ENCODE measurements at regions not wholly inside any gene's neighbourhood (a gene's known extent, or its start where the extent isn't known, plus 50 kb on each side); places are given as distances from the start of the nearest gene placed in this dataset.

DNA sequence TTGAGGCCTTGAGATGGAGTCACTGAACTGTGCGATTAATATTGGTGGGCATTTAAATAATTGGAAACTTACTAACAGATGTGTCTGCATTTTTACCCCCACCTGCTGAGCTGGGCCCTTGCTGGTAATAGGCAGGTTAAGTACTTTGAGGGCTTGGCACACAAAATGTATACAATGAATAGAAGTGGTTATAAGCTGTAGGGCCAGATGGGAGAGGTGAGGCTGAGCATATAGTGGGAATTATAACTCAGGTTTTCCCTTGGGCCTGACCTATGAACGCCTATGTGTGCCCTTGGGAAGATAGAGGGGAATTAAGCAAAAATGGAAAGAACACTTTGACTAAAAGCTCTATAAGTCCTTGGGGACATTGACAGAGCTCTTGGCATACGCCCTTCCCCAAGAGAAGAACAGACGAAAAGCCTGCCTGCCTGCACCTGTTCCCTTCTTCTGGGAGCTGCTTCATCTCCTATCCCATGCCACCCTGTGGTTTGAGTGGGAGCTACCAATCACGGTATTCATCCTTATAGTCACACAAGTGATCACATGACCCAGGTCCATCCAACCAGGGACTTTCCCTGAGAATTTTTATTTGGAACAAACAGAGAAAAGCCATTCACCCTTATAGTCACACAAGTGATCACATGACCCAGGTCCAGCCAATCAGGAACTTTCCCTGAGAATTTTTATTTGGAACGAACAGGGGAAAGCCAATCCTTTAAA, 260.7 kb upstream of the CSF3R start:
- no peak for DNase-seq (ENCODE audit: low spot score)

GRCh38 chr1:36741066-36741465, 258.4 kb upstream of the CSF3R start:
- no peak for FAIRE-seq

More for the DNA sequence above, 260.7 kb upstream of the CSF3R start:
- no peak for FAIRE-seq

DNA sequence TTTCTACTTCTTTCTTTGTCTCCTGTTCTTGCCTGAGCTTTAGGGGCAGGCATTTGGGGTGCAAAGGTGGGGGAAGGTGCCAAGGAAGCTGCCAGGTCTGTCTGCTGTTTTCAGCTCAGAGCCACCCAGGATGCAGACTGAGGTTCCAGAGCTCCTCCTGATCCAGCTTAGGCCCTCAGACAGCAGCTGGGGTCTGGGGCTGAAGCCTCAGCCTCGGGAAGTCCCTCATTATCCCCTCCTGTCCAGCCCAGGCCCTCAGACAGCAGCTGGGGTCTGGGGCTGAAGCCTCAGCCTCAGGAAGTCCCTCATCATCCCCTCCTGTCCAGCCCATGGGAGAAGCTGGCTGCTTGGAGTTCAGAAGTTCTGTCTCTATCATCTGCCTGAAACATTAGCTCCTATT, 257.7 kb upstream of the CSF3R start:
- no peak for FAIRE-seq
- DNase-seq (ENCODE audit: low spot score) = no peak

More at GRCh38 chr1:36741066-36741465, 258.4 kb upstream of the CSF3R start:
- no peak for DNase-seq (ENCODE audit: low spot score)

- DNase-seq (ENCODE audit: low spot score) (no peak), FAIRE-seq (no peak)
Observed at GRCh38 chr1:36739703-36740289, 257.1 kb upstream of the CSF3R start.

GRCh38 chr1:36738245-36738644, 255.5 kb upstream of the CSF3R start:
- FAIRE-seq = no peak
- DNase-seq (ENCODE audit: low spot score) = no peak

DNA sequence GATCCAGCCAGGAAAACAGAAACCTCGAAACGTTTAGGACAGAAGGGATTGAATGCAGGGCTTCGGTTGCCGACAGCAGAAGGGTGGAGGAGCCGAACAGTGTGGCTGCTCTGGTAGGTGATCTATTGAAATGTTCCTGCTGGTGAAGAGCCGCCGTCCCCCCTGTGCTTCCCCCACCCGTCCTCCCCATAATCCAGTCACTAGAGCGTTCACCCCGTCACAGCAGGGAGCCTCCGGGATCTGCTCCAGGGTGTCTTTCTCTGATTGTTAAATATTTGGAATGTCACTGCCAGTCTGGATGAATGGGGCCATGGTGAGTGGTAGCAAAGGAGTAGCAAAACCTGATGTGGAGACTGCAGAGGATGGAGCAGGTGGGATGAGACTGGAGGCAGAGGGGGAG, 255.1 kb upstream of the CSF3R start:
- no peak for FAIRE-seq
- DNase-seq (ENCODE audit: low spot score) = no peak

GRCh38 chr1:36737038-36737555, 254.4 kb upstream of the CSF3R start:
- DNase-seq (ENCODE audit: low spot score) (no peak), FAIRE-seq (no peak)

GRCh38 chr1:36735939-36736730, 253.4 kb upstream of the CSF3R start:
- FAIRE-seq = no peak
- no peak for DNase-seq (ENCODE audit: low spot score)

DNA sequence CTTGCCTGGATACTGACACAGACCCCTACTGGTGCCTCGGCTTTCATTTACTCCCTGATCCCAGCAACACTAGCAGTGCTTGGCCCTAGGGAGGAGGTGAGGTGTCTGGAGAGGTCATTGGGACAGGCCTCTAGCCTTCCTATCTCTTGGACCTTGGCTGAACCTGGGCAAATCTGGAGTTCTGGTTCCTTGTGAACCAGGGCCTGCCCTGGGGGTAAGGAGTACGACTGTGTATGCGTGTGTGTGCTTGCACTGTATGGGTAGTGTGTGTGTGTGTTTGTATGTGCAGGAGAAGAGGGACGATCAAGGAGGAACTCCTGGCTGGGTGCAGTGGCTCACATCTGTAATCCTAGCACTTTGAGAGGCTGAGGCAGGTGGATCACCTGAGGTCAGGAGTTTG, 252.7 kb upstream of the CSF3R start:
- FAIRE-seq = no peak
- no peak for DNase-seq (ENCODE audit: low spot score)

DNA sequence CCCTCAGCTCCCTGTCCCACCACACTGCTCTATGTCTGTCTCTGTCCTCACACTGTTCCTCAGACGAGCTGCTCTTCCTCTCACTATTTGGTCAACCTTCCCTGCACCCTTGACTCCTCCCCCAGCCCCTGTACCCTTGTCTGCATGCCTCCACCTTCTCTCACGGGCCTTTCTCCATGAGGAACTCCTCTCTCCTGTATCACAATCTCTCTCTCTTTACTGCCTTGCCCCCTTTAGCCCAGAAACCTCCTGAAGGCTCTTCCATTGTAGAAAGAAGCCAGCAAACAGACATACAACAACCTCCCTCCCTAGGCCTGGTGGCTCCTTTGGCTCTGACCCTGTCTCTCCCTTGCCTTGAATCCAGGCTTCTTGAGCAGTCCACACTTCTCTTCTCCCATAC, 251.6 kb upstream of the CSF3R start:
- no peak for DNase-seq (ENCODE audit: low spot score)
- no peak for FAIRE-seq

GRCh38 chr1:36733748-36734147, 251.0 kb upstream of the CSF3R start:
- FAIRE-seq (no peak), DNase-seq (ENCODE audit: low spot score) (no peak)

GRCh38 chr1:36732015-36732356, 249.3 kb upstream of the CSF3R start:
- FAIRE-seq = no peak
- DNase-seq (ENCODE audit: low spot score) = no peak

DNA sequence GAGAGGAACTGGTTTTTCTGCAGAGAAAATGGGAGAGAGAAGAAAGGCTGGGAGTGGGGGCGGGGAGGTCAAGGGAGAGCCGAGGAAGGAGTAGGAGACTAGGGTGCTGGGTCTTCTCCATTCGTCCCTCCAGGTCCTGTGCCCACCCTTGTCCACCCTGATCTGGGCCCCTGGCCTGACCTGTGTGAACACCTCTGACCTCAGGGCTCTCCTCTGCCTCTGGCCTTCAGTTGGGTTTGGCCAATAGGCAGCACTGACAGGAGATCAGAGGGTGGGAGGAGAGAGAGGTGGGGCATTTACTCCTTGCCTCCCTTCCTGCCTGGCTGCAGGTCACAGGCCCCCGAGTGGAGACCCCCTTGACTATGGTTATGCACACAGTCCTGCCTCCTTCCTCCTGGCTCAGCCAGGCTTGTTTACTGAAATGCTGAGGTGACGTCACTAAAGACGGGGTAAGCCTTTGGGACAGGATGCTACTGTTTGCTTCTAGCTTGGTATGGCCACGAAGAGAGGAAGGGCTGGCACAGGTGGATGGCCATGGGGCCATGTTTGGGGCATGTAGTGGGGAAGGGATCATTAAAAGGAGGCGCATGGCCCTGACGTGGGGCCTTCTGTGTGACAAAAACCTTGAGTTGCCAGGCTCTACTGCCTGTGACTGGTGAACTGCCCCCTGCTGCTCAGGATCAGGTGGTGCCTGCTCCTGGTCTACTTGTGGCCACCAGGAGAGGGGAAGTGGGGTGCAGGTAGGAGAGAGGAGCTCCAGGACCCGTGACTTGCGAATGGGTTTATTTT, 248.7 kb upstream of the CSF3R start:
- DNase-seq (ENCODE audit: low spot score) = no peak
- no peak for FAIRE-seq

GRCh38 chr1:36730599-36730998, 247.9 kb upstream of the CSF3R start:
- DNase-seq (ENCODE audit: low spot score) (no peak), FAIRE-seq (no peak)

- no peak for DNase-seq (ENCODE audit: low spot score)
- FAIRE-seq = no peak
Observed at GRCh38 chr1:36729716-36730510, 247.2 kb upstream of the CSF3R start.

DNA sequence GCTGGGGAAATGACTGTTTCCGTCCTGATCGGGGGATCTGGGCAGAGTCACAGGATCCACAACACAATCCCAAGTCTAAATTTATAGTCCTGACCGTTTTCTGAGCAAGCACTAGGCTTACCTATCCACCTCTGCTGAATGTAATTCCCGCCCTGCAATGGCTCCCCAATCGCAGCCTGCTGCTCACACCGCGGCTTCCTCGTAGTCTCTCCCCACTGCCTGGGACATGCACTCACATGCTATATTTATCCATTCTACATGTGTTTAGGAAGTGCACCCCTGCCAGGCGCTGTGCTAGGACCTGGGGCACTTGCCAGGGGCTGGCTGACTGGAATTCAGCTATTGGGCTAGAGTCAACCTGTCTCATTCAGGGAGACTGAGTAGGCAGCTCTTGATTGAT, 246.6 kb upstream of the CSF3R start:
- FAIRE-seq (no peak), DNase-seq (ENCODE audit: low spot score) (no peak)

DNA sequence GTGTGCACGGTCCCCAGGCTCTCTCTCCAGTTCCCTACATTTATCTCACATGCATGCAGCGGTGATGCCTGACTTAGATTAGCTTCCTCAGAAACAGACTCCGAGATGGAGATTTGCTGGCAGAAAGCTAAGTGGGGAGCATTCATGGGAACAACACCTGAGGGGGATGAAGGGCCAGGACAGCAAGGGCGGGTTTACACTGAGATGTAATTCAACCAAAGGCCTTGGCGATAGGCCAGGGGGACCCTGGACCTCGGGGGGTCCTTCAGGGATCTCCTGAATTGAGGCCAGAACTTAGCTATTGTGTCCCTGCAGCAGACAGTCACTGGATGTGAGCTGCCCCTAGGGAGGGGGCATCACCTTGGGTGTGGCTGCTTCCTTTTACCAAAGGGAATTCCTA, 246.1 kb upstream of the CSF3R start:
- no peak for DNase-seq (ENCODE audit: low spot score)
- FAIRE-seq = no peak

DNA sequence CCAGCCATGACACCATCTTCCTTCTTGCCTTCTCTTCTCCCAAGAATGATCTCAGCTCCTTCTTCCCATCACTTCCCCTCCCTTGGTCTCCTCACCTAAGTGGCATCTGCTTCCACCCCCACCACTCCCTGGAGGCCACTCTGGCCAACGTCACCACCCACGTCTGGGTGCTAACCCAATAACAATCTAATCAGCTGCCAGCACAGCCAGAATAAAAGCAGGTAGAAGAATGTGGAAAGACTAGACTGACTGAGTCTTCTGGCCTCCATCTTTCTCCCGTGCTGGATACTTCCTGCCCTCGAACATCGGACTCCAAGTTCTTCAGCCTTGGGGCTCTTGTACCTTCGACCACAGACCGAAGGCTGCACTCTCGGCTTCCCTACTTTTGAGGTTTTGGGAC, 245.3 kb upstream of the CSF3R start:
- no peak for FAIRE-seq

DNA sequence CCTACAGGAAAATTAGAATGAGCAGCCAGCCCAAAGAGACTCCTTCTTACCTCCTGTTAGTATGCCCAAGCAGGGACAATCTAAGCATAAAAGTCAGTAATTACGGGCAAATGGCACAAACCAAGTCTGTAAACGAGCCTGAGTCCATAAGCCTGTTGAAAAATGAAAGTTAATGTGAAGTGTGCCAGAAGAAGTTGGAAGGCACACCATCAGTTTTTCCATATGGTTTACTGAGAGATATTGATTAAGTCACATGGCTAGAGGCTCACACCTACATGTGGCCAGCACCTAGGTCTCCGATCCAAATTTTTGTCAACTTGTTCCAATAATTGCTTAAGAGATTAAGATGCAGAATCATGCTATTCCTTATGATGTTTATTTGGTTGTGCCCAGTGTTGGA, 242.4 kb upstream of the CSF3R start:
- no peak for FAIRE-seq
- DNase-seq (ENCODE audit: low spot score) = no peak

More for the DNA sequence above, 245.3 kb upstream of the CSF3R start:
- DNase-seq (ENCODE audit: low spot score) = no peak

DNA sequence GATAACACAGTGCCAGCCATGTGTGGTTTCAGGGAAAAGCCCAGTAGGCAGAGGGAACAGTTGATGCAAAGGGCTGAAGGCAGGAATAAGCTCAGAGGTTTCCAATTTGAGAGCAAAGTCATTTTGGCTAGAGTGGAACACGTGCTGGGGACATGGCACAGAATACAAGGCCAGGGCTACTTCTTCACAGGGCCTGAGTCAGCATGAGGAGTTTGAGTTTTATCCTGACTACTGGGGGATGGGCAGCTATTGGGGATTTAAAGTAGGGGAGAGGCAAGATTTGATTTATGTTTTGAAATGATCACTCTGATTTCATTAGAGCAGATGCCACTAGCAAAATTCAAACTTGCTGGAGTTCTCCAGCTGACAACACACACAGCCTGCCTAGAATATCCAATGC, 241.1 kb upstream of the CSF3R start:
- no peak for FAIRE-seq

GRCh38 chr1:36722871-36723270, 240.2 kb upstream of the CSF3R start:
- DNase-seq (ENCODE audit: low spot score) (no peak), FAIRE-seq (no peak)

More for the DNA sequence above, 241.1 kb upstream of the CSF3R start:
- no peak for DNase-seq (ENCODE audit: low spot score)
